ENCODE measurements at regions not wholly inside any gene's neighbourhood (a gene's known extent, or its start where the extent isn't known, plus 50 kb on each side); places are given as distances from the start of the nearest gene placed in this dataset.

DNA sequence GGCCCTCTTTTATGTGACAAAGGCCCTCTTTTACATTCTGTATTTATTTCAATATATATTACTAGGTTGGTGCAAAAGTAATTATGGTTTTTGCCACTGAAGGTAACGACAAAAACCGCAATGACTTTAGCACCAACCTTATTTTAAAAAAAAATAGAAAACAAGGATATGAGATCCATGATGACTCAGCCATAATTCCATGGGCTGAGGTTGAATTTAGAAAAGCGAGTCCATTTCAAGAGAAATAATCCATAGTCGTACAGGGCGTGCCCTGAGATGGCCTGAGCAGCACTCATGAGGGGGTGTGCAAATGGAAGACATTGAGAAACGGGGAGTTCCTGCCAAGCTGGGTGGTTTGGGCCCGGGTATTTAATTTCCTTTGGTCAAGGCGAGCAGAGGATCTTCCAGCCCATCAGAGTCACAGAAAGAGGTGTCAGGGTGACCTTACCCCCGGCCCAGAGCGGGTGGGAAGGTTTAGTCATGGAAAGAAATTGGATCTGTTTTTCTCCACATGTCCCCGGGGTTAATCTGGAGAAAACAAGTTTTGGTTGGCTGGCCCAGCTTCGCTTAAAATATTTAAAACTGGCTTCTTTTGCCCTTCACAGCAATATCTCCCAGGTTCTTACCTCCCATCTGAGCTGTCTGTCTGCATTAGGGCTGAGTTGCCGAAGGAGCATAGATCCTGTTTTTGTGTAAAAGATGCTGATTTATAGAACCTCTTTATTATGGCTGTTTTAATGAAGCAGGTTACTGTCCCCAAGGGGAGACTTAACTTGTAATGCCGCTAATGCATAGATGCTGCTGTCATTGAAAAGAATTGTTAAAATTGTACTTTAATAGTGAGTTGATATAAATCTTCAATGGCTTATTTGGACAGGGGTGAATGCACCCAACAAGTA lies 255.6 kb downstream of the PREX1 start:
- DNase-seq (ENCODE audit: low read depth), result peak; percentile 13

DNA sequence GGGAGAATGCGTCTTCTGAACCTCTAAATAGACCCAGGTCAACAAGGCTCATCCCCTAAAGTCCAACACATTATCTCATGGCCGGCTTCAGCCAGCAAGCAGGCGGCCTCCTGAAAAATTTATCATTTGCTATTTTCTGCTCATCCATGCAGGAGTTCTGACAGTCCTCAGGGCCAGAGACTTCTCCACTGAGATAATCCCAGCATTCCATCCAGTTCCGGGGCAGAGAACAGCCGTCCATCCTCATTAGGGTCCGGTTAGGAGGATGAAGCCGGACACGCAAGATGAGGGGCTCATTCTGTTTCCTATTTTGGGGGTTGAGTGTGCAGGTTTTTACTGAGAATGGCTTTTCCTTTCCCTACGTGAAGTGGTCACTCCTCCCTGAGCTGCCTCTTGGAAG lies 258.1 kb downstream of the PREX1 start:
- DNase-seq (ENCODE audit: low read depth), result no peak

DNA sequence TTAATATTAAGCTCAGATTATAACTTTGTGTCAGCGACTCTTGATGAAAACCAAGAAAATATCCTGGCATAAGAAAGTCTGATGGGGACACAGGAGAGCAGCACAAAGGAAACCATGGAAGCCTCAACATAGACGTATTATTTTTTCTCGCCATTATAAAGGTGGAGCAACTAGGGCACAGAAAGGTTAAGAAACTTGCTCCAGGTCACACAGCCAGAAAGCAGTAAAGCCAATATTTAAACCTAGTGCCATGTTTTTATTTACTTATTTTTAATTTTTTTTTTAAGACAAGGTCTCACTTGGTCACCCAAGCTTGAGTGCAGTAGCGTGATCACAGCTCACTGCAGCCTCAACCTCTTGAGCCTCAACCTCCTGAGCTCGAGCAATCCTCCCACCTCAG lies 259.3 kb downstream of the PREX1 start:
- no peak for DNase-seq (ENCODE audit: low read depth)

- DNase-seq (ENCODE audit: low read depth), result no peak
These were observed 260.7 kb downstream of the PREX1 start for GRCh38 chr20:48567145-48567544.

- DNase-seq (ENCODE audit: low read depth), result no peak
These were observed 262.7 kb downstream of the PREX1 start for GRCh38 chr20:48564982-48565539.

- no peak for DNase-seq (ENCODE audit: low read depth)
These were observed 264.5 kb downstream of the PREX1 start for GRCh38 chr20:48563191-48563870.

DNA sequence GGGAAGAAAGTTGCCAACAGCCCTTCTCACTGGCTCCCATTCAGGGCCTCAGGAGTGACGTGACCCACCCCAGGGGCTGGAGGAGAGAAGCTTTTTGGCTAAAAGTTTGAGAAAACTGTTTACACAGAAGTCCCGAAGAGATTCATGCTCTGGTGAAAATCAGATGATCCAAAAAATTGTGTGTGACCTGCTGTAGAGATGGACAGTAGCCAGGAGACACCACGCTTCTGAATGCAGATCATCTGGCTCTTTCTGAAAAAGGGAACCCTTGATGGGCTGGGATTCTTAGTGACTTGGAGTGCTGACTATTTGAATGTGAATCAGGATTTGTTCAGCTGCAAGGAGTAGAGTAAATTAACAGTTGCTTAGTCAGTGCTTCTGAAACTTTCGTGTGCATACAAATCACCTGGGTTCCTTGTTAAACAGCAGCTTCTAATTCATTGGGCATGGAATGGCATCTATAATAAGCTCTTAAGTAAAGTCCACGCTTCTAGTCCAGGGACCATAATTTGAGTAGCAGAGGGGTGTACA lies 265.1 kb downstream of the PREX1 start:
- DNase-seq (ENCODE audit: low read depth), result no peak

GRCh38 chr20:48558906-48559305 lies 268.9 kb downstream of the PREX1 start:
- no peak for DNase-seq (ENCODE audit: low read depth)

DNA sequence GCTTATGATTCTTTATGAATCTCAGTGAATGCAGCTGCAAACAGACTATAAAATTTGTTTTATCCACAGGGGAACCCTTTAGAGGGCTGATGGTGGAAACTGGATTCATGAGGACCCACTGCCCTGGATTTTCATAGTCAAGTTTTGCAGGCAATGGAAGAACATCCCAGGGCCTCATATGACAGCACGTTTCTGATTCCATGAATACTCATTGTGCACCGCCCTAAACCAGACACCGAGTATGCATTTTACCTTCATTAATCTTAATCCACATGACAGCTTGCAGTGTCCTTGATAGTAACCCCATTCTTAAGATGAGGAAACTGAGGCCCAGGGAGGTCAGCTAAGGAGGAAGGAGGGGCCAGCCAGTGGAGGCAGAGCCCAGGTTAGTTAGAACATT lies 270.4 kb downstream of the PREX1 start:
- no peak for DNase-seq (ENCODE audit: low read depth)

DNA sequence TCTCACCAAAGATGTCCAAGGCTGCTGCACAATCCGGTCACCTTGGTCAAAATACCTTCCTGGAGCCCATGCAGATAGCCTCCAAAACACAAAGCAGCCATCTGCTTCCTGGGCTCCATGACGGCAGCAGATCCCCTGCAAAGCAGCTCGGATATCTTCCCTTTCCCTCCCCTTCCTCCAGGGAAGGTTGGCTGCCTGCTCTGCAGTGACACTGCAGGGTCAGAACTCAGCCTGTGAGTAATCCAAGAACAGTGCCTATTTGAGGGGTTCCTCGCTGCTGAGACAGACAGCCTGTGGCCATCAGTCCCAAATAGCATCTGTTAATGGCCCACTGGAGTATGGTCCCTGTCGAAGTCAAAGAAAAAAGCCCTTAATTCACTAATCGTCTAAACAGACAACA lies 270.8 kb downstream of the PREX1 start:
- DNase-seq (ENCODE audit: low read depth), result no peak

GRCh38 chr20:48552550-48552949 lies 275.2 kb downstream of the PREX1 start:
- no peak for DNase-seq (ENCODE audit: low read depth)

DNA sequence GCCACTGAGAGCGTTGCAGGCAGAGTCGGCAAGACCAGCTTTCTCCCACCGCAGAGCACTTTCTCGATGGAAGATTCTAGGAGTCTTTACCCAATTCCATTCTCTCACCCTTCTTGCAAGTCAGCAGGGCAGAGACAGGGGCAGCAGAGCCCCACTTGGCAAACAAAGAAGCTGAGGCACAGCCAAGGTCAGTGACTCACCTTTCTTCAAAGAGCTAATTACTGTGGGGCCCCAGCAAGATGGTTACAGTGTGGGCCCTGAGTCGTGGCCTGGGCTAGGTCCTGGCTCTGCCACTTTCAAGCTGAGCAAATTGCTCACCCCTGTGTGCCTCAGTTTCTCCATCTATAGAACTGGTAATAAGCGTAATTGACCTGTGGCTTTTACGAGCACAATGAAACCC lies 277.0 kb downstream of the PREX1 start:
- DNase-seq (ENCODE audit: low read depth), result no peak

GRCh38 chr20:48547664-48548063 lies 280.1 kb downstream of the PREX1 start:
- DNase-seq (ENCODE audit: low read depth), result no peak

DNA sequence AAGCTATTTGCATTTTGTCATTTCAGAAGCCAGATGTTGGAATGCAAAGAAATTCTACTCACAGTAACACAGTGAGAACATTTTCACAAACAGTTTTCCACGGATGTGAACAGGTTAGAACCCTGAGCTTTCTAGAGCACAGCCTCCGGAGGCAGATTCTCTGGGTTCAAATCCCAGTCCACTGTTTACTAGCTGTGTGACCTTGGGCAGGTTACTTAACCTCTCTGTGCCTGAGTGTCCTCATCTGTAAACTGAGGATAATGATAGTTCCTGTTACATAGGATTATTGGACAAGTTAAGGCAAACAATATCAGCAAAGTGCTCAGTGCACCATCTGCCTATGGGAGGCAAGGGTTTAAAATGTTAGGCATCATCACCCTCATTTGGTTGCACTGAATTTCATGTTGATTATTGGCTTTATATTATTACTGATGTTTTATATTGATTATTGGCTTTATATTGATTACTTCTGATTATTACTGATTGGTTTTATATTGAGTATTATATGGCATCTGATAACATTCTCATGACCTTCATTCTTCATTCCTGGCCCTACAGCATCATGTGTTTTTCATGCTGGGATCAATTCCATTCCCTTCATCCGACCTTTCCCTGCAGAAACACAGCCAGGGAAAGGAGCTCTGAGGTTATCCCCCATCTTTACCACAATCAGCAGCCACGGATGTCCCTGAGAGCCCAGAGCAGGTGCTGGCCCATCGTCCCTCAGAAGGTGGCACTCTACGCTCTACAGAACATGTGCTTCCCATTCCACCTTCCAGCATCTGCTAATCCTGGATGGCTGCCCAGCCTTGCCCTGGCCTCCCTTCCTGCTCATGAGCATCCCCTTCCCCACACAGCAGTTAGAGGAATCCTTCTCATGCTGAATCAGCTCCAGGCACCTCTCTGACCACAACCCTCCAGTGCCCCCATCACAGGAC lies 283.1 kb downstream of the PREX1 start:
- DNase-seq (ENCODE audit: low read depth), result no peak

- no peak for DNase-seq (ENCODE audit: low read depth)
These were observed 286.2 kb downstream of the PREX1 start for GRCh38 chr20:48541581-48542071.

DNA sequence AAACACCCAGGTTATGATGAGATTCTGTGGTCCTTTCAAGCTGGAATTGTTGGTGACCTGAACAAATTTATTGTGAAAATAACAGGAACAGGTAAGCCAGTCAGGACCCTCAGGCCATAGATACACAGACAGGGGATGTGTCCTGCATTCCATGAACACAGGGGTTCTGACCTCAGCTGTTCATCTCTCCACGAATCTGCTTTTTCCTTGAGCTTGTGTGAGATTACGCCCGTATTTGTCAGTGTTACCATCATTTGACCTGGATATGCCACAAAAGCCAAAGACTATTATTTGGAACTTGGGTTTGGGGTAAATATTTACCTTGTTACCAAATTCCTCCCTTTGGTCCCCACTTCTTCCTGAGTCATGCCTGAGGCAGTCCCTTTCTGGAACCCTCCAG lies 288.9 kb downstream of the PREX1 start:
- no peak for DNase-seq (ENCODE audit: low read depth)

- DNase-seq (ENCODE audit: low read depth), result peak; percentile 4
These were observed 289.6 kb downstream of the PREX1 start for GRCh38 chr20:48538058-48538825.

- no peak for DNase-seq (ENCODE audit: low read depth)
These were observed 291.6 kb downstream of the PREX1 start for GRCh38 chr20:48536206-48536605.

GRCh38 chr20:48535556-48535955 lies 292.2 kb downstream of the PREX1 start:
- no peak for DNase-seq (ENCODE audit: low read depth)

GRCh38 chr20:48532028-48532427 lies 295.8 kb downstream of the PREX1 start:
- no peak for DNase-seq (ENCODE audit: low read depth)
